ENCODE measurements at regions not wholly inside any gene's neighbourhood (a gene's known extent, or its start where the extent isn't known, plus 50 kb on each side); places are given as distances from the start of the nearest gene placed in this dataset.

GRCh38 chr1:29629814-29630516 lies 393.6 kb downstream of the PTPRU start:
- TF ChIP-seq POLR2A (IDR thresholded peaks at IDR 0.05; ENCODE audit: extremely low read depth, insufficient read length), result no peak
- TF ChIP-seq CTCF (IDR thresholded peaks at IDR 0.05; ENCODE audit: low read depth, low read length), result no peak
- no peak for TF ChIP-seq MAX (IDR thresholded peaks at IDR 0.05; ENCODE audit: low read depth, low read length)
- no peak for TF ChIP-seq MYC (IDR thresholded peaks at IDR 0.05; ENCODE audit: low read depth, low read length)

Data from NB4 (cell line).